IMR-90 (cell line): ENCODE measurements at regions not wholly inside any gene's neighbourhood (a gene's known extent, or its start where the extent isn't known, plus 50 kb on each side); places are given as distances from the start of the nearest gene placed in this dataset.

Experiments used
- CTCF ChIP-seq: conservative IDR thresholded peaks from 2 replicates; pipeline ENCODE4 v1.5.1; 2012; ENCODE audit warnings: mild to moderate bottlenecking, low read depth, low read length, improper control_type of control experiment
- POLR2A ChIP-seq: IDR thresholded peaks from 2 replicates; pipeline ENCODE4 v1.6.1; 2012; ENCODE audit warnings: mild to moderate bottlenecking, low read depth, low read length
- TF ChIP-seq, protein P1 (sequence below): fragments of 150-350 bp; IDR thresholded peaks from 2 replicates; pipeline ENCODE4 v1.6.1; 2017; ENCODE audit warnings: mild to moderate bottlenecking, antibody characterized with exemption, low read length, low read depth

- TF ChIP-seq CTCF (no peak), POLR2A (no peak)
- TF ChIP-seq, protein P1, sequence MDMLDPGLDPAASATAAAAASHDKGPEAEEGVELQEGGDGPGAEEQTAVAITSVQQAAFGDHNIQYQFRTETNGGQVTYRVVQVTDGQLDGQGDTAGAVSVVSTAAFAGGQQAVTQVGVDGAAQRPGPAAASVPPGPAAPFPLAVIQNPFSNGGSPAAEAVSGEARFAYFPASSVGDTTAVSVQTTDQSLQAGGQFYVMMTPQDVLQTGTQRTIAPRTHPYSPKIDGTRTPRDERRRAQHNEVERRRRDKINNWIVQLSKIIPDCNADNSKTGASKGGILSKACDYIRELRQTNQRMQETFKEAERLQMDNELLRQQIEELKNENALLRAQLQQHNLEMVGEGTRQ = no peak
Measured at GRCh38 chr16:59729613-59730012, 995.5 kb upstream of the GOT2 start.
